MM.1S (cell line): ENCODE measurements at regions not wholly inside any gene's neighbourhood (a gene's known extent, or its start where the extent isn't known, plus 50 kb on each side); places are given as distances from the start of the nearest gene placed in this dataset.

ENCODE experiments used
- DNase-seq: peaks from one replicate; pipeline ENCODE4 v3.0.0-alpha.2; 2015
- H2AFZ ChIP-seq: fragments of 300-600 bp; sonication (generic); 2 replicates; pipeline ENCODE4 v1.6.0; 2016; ENCODE audit warnings: antibody characterized with exemption, low read length
- H3F3A ChIP-seq: fragments of 300-600 bp; sonication (generic); 2 replicates; pipeline ENCODE4 v1.6.1; 2016; ENCODE audit warnings: mild to moderate bottlenecking, antibody characterized with exemption, low read length, moderate library complexity, mixed read lengths; ENCODE audit not compliant: insufficient read depth
- H3K27ac ChIP-seq: fragments of 300-600 bp; sonication (generic); 2 replicates; pipeline ENCODE4 v1.5.1; 2016; ENCODE audit warnings: mild to moderate bottlenecking, low read length
- H3K27me3 ChIP-seq: fragments of 300-600 bp; sonication (generic); replicated peaks from 2 replicates; pipeline ENCODE4 v1.6.0; 2016; ENCODE audit warnings: low read length; ENCODE audit not compliant: insufficient read depth
- H3K36me3 ChIP-seq: fragments of 300-600 bp; sonication (generic); replicated peaks from 2 replicates; pipeline ENCODE4 v1.6.1; 2016; ENCODE audit warnings: mild to moderate bottlenecking, low read length, mixed read lengths; ENCODE audit not compliant: insufficient read depth
- H3K4me1 ChIP-seq: fragments of 300-600 bp; sonication (generic); 2 replicates; pipeline ENCODE4 v1.6.1; 2016; ENCODE audit warnings: low read length, mixed read lengths
- H3K4me2 ChIP-seq: fragments of 300-600 bp; sonication (generic); 2 replicates; pipeline ENCODE4 v1.6.0; 2016; ENCODE audit warnings: low read depth, low read length
- H3K4me3 ChIP-seq: fragments of 300-600 bp; sonication (generic); 2 replicates; pipeline ENCODE4 v1.5.1; 2016; ENCODE audit warnings: low read length, mixed read lengths
- H3K79me2 ChIP-seq: fragments of 300-600 bp; sonication (generic); 2 replicates; pipeline ENCODE4 v1.6.1; 2016; ENCODE audit warnings: mixed run types, low read length, mixed read lengths
- H3K9ac ChIP-seq: fragments of 300-600 bp; sonication (generic); 2 replicates; pipeline ENCODE4 v1.6.1; 2016; ENCODE audit warnings: low read length, mixed read lengths
- H3K9me2 ChIP-seq: fragments of 300-600 bp; sonication (generic); replicated peaks from 2 replicates; pipeline ENCODE4 v1.6.1; 2016; ENCODE audit warnings: mild to moderate bottlenecking, low read length, mixed read lengths; ENCODE audit not compliant: insufficient read depth
- H3K9me3 ChIP-seq: fragments of 300-600 bp; sonication (generic); replicated peaks from 2 replicates; pipeline ENCODE4 v1.6.1; 2016; ENCODE audit warnings: mild to moderate bottlenecking, low read length, mixed read lengths; ENCODE audit not compliant: insufficient read depth
- H4K20me1 ChIP-seq: fragments of 300-600 bp; sonication (generic); 2 replicates; pipeline ENCODE4 v1.6.1; 2016; ENCODE audit warnings: mild to moderate bottlenecking, low read length, moderate library complexity, mixed read lengths; ENCODE audit not compliant: insufficient read depth
- EZH2 ChIP-seq: fragments of 300-600 bp; sonication (generic); optimal IDR thresholded peaks from 2 replicates; pipeline ENCODE3; 2017; ENCODE audit warnings: low read depth, mild to moderate bottlenecking, antibody characterized with exemption, low read length, mixed read lengths
- EZH2phosphoT487 ChIP-seq: fragments of 300-600 bp; sonication (generic); IDR thresholded peaks from 2 replicates; pipeline ENCODE4 v1.6.1; 2018; ENCODE audit warnings: antibody characterized with exemption, low read length
- TF ChIP-seq, protein P1 (sequence below): fragments of 300-600 bp; sonication (generic); IDR thresholded peaks from 2 replicates; pipeline ENCODE4 v1.5.1; 2016; ENCODE audit warnings: antibody characterized with exemption, low read length, mixed read lengths

GRCh38 chr6:104349191-104349590, 510.5 kb downstream of the HACE1 start:
- no peak overlapping the region for H3K4me2 ChIP-seq
- no peak overlapping the region for H3K27ac ChIP-seq
- no peak overlapping the region for H3K9ac ChIP-seq

GRCh38 chr6:104344223-104344622, 515.5 kb downstream of the HACE1 start:
- TF ChIP-seq, protein P1, sequence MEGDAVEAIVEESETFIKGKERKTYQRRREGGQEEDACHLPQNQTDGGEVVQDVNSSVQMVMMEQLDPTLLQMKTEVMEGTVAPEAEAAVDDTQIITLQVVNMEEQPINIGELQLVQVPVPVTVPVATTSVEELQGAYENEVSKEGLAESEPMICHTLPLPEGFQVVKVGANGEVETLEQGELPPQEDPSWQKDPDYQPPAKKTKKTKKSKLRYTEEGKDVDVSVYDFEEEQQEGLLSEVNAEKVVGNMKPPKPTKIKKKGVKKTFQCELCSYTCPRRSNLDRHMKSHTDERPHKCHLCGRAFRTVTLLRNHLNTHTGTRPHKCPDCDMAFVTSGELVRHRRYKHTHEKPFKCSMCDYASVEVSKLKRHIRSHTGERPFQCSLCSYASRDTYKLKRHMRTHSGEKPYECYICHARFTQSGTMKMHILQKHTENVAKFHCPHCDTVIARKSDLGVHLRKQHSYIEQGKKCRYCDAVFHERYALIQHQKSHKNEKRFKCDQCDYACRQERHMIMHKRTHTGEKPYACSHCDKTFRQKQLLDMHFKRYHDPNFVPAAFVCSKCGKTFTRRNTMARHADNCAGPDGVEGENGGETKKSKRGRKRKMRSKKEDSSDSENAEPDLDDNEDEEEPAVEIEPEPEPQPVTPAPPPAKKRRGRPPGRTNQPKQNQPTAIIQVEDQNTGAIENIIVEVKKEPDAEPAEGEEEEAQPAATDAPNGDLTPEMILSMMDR: no peak
- TF ChIP-seq EZH2phosphoT487: no peak
- no peak for TF ChIP-seq EZH2
- Histone ChIP-seq H3K9ac (no peak overlapping the region), H3K27me3 (no peaks in the 10 kb centered on the region), H3K79me2 (no peaks in the 10 kb centered on the region), H3K4me3 (no peak overlapping the region), H2AFZ (no peak overlapping the region), H3F3A (no peaks in the 10 kb centered on the region), H4K20me1 (no peaks in the 10 kb centered on the region), H3K4me2 (no peak overlapping the region), H3K4me1 (no peaks in the 10 kb centered on the region), H3K36me3 (no peaks in the 10 kb centered on the region), H3K9me3 (no peaks in the 10 kb centered on the region), H3K27ac (no peak overlapping the region), H3K9me2 (no peaks in the 10 kb centered on the region)
- no peak for DNase-seq

More at GRCh38 chr6:104349191-104349590, 510.5 kb downstream of the HACE1 start:
- TF ChIP-seq EZH2phosphoT487: no peak
- no peak for TF ChIP-seq EZH2
- TF ChIP-seq, protein P1: no peak
- H3K36me3 ChIP-seq: no peaks in the 10 kb centered on the region
- no peaks in the 10 kb centered on the region for H4K20me1 ChIP-seq
- no peaks in the 10 kb centered on the region for H3K9me2 ChIP-seq
- no peaks in the 10 kb centered on the region for H3K4me1 ChIP-seq
- no peak overlapping the region for H3K4me3 ChIP-seq
- H3K27me3 ChIP-seq: no peaks in the 10 kb centered on the region
- DNase-seq: no peak
- no peaks in the 10 kb centered on the region for H3F3A ChIP-seq
- H3K9me3 ChIP-seq: no peaks in the 10 kb centered on the region
- no peaks in the 10 kb centered on the region for H3K79me2 ChIP-seq
- H2AFZ ChIP-seq: no peak overlapping the region

GRCh38 chr6:104332364-104332763, 527.4 kb downstream of the HACE1 start:
- Histone ChIP-seq H3K9me2 (no peaks in the 10 kb centered on the region), H3F3A (no peaks in the 10 kb centered on the region), H4K20me1 (no peaks in the 10 kb centered on the region), H3K9ac (no peak overlapping the region), H3K4me2 (no peak overlapping the region), H3K27ac (no peak overlapping the region), H3K27me3 (no peaks in the 10 kb centered on the region), H3K4me1 (no peaks in the 10 kb centered on the region), H3K9me3 (no peaks in the 10 kb centered on the region), H3K79me2 (no peaks in the 10 kb centered on the region), H3K36me3 (no peaks in the 10 kb centered on the region), H3K4me3 (no peak overlapping the region), H2AFZ (no peak overlapping the region)
- DNase-seq: no peak
- TF ChIP-seq EZH2phosphoT487: no peak
- TF ChIP-seq EZH2: no peak
- TF ChIP-seq, protein P1: no peak
